ENCODE measurements at regions not wholly inside any gene's neighbourhood (a gene's known extent, or its start where the extent isn't known, plus 50 kb on each side); places are given as distances from the start of the nearest gene placed in this dataset.

- no peak overlapping the region for H3K4me2 ChIP-seq (ENCODE audit: insufficient read depth, low read length)
- H3K9me3 ChIP-seq (ENCODE audit: low read depth, low read length), result no peaks in the 10 kb centered on the region
- no peaks in the 10 kb centered on the region for H4K20me1 ChIP-seq (ENCODE audit: insufficient read depth, low read length)
- no peak for TF ChIP-seq CTCF (IDR thresholded peaks at IDR 0.05; ENCODE audit: extremely low read depth, low read depth, low read length)
- H3K27ac ChIP-seq (ENCODE audit: low read depth, low read length), result no peak overlapping the region
- DNase-seq (ENCODE audit: insufficient read length, low spot score, missing footprints), result no peak
- no peaks in the 10 kb centered on the region for H3K4me1 ChIP-seq (ENCODE audit: insufficient read depth, low read length)
- no peaks in the 10 kb centered on the region for H3K27me3 ChIP-seq (ENCODE audit: insufficient read depth, low read length)
- no peak overlapping the region for H2AFZ ChIP-seq (ENCODE audit: low read length)
- H3K4me3 ChIP-seq (ENCODE audit: insufficient read depth, low read length), result no peak overlapping the region
- H3K79me2 ChIP-seq (ENCODE audit: insufficient read depth, low read length), result no peaks in the 10 kb centered on the region
- H3K36me3 ChIP-seq (ENCODE audit: insufficient read depth, low read length), result no peaks in the 10 kb centered on the region
Measured at GRCh38 chr3:40701016-40701588, 176.3 kb downstream of the ZNF621 start.

DNA sequence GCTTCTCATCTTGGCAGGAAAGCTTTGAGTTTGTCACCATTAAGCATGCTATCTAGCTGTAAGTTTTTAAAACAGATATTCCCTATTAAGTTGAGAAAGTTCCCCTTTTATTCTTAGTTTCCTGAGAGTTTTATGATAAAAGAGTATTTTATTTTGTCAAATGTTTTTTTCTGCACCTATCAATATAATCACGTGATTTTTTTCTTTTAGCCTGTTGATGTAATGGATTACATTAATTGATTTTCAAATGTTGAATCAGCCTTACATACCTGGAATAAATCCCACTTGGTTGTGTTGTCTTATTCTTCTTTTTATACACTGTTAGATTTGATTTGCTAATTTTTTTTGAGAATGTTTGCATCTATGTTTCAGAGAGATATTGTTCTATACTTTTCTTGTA lies 179.5 kb downstream of the ZNF621 start:
- Histone ChIP-seq H3K4me2 (ENCODE audit: insufficient read depth, low read length) (no peak overlapping the region), H3K36me3 (ENCODE audit: insufficient read depth, low read length) (no peaks in the 10 kb centered on the region), H3K27ac (ENCODE audit: low read depth, low read length) (no peak overlapping the region), H2AFZ (ENCODE audit: low read length) (no peak overlapping the region), H3K4me3 (ENCODE audit: insufficient read depth, low read length) (no peak overlapping the region), H3K9me3 (ENCODE audit: low read depth, low read length) (no peaks in the 10 kb centered on the region), H3K79me2 (ENCODE audit: insufficient read depth, low read length) (no peaks in the 10 kb centered on the region), H3K27me3 (ENCODE audit: insufficient read depth, low read length) (no peaks in the 10 kb centered on the region), H4K20me1 (ENCODE audit: insufficient read depth, low read length) (no peaks in the 10 kb centered on the region), H3K4me1 (ENCODE audit: insufficient read depth, low read length) (no peaks in the 10 kb centered on the region)
- no peak for TF ChIP-seq CTCF (IDR thresholded peaks at IDR 0.05; ENCODE audit: extremely low read depth, low read depth, low read length)
- no peak for DNase-seq (ENCODE audit: insufficient read length, low spot score, missing footprints)

DNA sequence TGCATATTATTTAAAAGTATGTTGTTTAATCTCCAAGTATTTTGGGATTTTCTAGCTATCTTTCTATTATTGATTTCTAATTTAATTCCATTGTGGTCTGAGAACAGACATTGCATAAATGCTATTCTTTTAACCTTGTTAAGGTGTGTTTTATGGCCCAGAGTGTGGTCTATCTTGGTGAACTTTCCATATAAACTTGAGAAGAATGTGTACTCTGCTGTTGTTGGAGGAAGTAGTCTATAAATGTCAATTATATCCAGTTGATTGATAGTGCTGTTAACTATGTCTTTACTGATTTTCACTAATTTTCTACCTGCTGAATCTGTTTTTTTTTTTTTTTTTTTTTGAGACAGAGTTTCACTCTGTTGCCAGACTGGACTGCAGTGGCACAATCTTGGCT lies 180.9 kb downstream of the ZNF621 start:
- no peak for DNase-seq (ENCODE audit: insufficient read length, low spot score, missing footprints)
- Histone ChIP-seq H4K20me1 (ENCODE audit: insufficient read depth, low read length) (no peaks in the 10 kb centered on the region), H2AFZ (ENCODE audit: low read length) (no peak overlapping the region), H3K79me2 (ENCODE audit: insufficient read depth, low read length) (no peaks in the 10 kb centered on the region), H3K4me1 (ENCODE audit: insufficient read depth, low read length) (no peaks in the 10 kb centered on the region), H3K4me2 (ENCODE audit: insufficient read depth, low read length) (no peak overlapping the region), H3K9me3 (ENCODE audit: low read depth, low read length) (no peaks in the 10 kb centered on the region), H3K4me3 (ENCODE audit: insufficient read depth, low read length) (no peak overlapping the region), H3K27me3 (ENCODE audit: insufficient read depth, low read length) (no peaks in the 10 kb centered on the region), H3K36me3 (ENCODE audit: insufficient read depth, low read length) (no peaks in the 10 kb centered on the region), H3K27ac (ENCODE audit: low read depth, low read length) (no peak overlapping the region)
- no peak for TF ChIP-seq CTCF (IDR thresholded peaks at IDR 0.05; ENCODE audit: extremely low read depth, low read depth, low read length)

DNA sequence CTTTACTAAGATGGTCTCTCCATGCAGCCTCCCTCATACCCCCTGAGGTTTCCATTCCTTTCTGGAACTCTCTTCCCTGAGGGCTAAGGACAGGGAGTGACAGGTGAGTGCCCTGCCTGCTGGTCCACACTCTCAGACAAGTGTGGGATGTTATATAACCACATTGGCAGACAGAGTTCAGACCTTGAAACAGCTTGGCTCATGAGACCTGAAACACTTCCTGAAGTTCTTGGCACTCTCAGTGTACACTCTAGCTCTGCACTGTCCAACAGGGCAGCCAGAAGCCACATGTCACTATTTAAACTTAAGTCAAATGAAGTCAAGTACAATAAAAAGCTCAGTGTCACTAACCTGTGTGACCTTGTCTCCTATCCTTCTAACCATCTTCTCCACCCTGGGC lies 188.5 kb downstream of the ZNF621 start:
- DNase-seq (ENCODE audit: insufficient read length, low spot score, missing footprints), result no peak
- Histone ChIP-seq H3K27me3 (ENCODE audit: insufficient read depth, low read length) (no peaks in the 10 kb centered on the region), H3K9me3 (ENCODE audit: low read depth, low read length) (no peaks in the 10 kb centered on the region), H3K4me2 (ENCODE audit: insufficient read depth, low read length) (no peak overlapping the region), H2AFZ (ENCODE audit: low read length) (no peak overlapping the region), H4K20me1 (ENCODE audit: insufficient read depth, low read length) (no peaks in the 10 kb centered on the region), H3K36me3 (ENCODE audit: insufficient read depth, low read length) (no peaks in the 10 kb centered on the region), H3K4me1 (ENCODE audit: insufficient read depth, low read length) (no peaks in the 10 kb centered on the region), H3K4me3 (ENCODE audit: insufficient read depth, low read length) (no peak overlapping the region), H3K79me2 (ENCODE audit: insufficient read depth, low read length) (no peaks in the 10 kb centered on the region), H3K27ac (ENCODE audit: low read depth, low read length) (no peak overlapping the region)
- no peak for TF ChIP-seq CTCF (IDR thresholded peaks at IDR 0.05; ENCODE audit: extremely low read depth, low read depth, low read length)
